Fibroblast of upper back skin (primary cell): ENCODE measurements at regions not wholly inside any gene's neighbourhood (a gene's known extent, or its start where the extent isn't known, plus 50 kb on each side); places are given as distances from the start of the nearest gene placed in this dataset.

Source experiments
- DNase-seq: peaks from one replicate; pipeline ENCODE4 v3.0.0-alpha.2; 2013

DNA sequence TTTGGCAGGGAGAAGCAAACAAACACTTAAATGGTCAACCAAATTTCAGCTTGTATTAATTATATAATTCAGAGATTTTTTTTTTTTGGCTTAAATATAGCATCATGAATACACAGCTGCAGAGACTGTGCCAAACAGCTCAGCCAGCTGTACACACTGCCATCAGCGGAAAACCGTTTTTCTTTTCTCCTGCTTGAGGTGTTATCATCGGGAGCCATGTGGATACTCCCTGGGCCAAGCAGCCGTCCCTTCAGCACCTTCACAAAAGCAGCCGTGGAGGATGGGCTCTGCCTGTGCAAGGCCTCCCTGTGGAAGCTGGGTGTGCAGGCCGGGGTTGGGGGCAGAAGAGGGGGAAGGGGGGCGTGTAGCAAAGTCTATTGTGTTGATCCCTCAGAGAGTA lies 85.0 kb downstream of the NUF2 start:
- DNase-seq: no peak

DNA sequence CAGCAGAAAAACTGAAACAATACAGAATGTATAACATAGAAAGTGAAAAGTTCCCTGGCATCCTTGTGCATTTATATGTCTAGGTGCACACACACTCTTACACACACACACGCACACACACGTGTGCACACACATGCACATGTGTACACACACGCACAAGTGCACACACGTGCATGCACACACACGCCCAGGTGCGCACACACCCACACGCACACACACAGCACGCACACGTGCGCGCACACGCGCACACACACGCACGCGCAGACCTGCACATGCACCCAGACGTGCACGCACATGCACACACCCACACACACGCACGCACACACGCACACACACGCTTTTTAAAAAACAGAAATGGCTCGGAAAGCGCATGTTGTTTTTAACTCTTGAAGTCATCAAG lies 86.5 kb downstream of the NUF2 start:
- DNase-seq: no peak

DNA sequence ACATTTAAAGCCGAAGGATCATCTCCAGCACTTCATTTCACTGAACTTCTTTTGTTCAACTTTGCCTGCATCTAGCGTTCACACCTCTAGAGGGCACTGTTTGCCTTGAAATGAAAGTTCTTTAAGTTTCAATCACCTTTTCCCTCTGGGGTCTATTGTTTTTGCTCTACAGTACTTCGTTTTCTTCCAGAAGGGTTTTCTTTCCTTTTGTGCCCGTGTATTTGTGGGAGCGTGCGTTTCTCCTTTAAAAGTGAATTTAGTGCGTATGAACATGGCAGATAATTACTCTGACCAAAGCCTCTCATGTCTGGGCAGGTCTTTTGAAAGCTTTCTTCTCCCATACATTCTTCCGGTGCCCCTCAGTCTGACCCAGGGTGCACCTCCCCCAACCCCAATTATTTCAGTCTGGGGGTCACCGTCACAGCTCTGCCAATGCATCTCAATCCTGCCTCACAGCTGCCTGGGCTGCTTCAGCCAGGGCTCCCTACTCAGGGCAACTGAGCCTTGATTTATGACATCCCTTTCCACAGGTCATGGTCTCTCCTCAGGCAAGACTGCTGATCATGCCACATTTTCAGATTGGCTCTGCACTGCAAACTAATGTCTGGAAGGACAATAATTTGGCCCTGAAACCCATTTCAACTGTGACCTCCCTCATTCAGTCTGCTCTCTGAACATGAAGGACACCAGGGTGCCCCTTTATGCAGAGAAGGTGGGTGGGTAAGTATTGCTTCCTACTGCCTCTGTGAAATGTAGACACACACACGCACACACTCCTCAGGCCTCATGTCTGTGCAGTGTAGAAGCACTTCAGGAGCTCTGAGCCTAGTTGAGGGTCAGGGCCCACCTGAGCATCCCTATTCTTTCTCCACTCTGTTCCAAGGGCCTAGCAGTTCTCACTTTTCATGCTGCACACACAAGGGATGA lies 88.6 kb downstream of the NUF2 start:
- peak; percentile 62 for DNase-seq

DNA sequence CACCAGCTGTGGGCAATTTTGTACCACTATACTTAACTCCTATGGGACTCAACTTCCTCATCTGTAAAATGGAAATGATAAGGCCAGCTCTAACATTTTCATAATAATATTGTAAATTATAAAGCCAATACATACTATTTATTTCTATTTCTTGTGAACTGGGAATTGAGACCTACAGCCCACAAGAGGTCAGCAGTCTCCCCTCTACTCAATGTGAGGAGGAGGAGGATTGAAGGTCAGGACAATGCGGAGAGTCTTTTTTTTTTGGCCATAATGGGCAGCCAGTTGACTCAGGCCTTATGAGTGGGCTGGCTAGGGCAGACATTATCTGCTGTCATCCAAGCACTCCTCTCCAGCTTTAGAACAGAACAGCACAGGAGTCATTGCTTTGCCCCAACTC lies 90.5 kb downstream of the NUF2 start:
- no peak for DNase-seq

DNA sequence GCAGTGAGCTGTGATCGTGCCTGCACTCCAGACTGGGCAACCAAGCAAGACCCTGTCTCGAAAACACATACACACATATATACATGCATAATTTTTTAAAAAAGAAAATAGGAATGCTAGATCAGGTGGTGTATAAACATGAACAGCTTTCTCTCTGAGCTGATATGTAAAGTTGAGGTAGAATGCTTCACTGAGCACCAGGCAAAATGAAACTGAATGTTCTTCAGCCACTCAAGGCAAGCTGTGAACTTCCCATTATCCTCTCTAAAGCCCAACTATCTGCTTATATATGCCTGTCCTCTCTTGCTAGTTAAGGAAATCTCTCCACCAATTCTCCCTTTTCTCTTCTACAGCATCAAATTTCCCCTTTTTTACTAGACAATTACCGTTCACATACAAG lies 93.0 kb downstream of the NUF2 start:
- no peak for DNase-seq

DNA sequence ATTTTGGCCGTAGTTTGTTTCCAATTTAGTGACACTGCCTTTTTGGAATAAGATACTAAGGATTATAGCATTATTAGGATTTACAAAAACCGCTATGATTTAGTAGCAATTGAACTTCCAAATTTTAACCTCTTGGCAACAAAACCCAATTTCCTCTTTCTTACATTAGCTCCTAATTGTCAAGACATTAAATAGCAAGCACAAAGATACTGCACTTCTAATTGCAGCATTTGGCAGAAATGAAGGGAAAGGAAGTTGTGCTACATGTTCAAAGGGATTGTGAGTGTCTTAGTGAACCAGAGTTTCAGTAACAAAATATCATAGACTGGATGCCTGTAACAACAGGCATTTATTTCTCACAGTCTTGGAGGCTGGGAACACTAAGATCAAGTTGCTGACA lies 99.9 kb downstream of the NUF2 start:
- no peak for DNase-seq

DNA sequence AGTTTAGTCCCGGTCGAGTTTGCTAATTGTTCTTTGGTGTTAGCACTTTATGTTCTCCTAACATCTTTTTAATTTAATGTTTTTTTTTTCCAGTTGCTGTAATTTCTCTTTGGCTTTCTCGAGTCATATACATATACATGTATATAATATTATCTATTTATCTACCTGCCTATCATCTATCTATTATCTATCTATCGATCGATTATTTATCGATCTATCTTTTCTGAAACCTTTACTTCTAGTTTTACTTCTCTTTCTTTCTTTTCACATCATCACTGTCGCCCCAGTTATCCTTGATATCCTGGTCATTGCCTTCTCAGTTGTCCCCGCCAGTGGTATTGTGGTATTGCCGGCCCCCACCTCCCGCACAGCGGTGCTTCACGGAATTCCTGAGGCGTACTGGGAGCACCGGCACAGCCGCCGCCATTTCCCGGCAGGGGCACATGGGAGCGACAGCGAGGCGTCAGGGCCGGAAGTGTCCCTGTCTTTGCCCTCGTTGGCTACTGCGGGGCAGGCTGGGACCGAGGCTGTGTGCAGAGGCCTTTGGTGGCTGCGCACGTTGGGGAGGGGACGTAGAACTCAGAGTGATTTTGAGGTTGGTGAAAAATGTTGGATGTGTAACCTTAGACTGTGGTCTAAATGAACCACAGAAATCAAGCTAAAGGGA lies 101.1 kb downstream of the NUF2 start:
- no peak for DNase-seq

DNA sequence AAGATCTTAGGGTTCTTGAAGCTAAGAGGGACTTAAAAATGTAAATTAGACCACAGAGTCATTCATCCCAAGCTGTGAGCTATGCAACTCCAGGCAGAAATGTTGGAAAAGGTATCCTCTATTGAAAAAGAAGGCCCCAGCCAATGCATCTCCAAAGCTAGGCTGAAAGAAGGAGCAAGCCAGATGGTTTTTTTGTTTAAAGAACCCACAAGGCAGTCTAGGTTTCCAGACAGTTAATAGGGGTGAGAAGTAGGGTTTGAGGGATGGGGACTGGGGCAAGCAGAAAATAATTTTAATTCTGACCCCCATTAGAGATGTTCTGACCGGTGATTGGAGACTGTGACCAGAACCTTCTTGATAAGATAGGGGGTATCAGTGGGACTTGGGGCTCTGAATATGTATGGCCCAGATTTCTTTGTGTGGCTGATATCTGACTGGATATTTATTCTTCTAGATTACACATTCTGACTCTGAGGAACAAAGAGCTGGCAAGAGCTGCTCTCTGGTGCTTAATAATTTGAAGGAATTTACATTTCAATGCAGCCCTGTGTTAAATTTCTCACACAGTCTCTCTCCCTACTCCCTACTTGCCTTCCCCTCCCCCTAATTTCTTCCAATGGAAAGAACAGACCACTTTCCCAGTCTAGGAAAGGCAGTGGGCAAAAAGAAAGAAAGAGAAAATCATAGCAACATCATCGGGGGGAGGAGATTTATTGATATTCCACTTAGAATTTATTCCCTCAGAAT lies 104.9 kb downstream of the NUF2 start:
- DNase-seq: no peak

DNA sequence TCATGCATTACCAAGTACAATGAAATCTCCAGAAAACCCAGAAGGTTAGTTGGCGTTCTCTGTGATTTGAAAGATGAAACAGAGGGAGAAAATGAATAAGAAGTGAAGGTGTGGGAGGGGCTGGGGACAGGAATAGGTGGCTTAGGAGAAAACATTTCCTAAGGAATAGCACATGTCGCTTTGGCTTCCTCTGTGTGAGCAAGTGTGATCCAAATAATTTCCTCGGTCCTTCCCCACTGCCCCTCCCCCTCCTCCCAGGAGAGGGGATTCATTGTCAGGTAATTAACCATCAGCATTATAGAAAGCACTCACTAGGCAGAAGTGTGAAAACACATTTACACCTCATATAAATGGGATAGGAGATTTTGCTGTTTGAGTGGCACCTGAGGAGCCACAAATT lies 105.5 kb downstream of the NUF2 start:
- DNase-seq: no peak

DNA sequence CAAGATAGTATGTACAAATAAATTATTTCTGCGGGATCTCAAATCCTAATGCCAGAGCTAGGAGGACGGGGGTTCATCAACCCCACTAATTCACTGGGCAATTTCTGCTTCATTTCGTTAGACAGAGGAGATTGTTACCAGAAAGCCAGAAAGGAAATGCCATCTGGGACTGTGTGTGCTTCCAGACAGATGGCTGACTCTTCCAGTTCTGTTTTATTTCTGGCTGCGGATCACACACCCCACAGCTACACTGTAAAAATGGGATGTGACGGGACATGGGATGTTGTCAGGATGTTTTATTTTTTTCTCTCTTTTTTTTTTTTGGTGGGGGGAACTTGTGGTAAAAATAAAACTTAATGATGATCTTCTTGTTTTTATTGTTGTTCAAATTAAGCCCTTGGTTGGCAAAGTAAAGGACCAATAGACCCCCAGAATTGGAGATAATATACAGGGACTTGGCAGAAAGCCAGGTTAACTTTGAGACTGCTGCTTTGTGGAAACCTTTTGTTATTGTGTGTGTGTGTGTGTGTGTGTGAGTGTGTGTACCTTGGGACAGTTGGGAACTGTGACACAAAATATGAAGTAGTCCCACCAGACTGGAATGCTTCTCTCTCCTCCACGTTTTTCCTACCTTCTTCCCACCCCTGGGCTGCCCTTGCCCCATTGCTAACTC lies 114.5 kb downstream of the NUF2 start:
- DNase-seq: no peak

DNA sequence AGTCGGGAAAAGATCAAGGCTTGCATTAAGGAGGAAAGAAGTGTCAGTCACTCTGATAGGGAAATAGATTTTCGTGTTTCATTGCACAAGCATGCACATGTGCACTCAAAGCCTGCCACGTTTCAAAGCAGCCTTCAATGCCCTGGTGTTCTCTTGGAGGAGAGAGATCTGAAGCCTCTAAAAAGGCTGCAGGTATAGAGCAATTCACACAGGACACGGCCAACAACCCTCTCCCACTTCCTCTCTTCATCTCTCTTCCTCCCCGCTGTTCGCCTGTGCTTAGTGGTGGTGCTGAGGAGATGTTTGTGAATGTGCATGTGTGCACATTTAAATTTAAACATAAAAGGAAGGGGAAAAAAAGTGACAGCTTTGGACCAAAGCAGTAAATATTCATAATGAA lies 117.7 kb downstream of the NUF2 start:
- DNase-seq: no peak

DNA sequence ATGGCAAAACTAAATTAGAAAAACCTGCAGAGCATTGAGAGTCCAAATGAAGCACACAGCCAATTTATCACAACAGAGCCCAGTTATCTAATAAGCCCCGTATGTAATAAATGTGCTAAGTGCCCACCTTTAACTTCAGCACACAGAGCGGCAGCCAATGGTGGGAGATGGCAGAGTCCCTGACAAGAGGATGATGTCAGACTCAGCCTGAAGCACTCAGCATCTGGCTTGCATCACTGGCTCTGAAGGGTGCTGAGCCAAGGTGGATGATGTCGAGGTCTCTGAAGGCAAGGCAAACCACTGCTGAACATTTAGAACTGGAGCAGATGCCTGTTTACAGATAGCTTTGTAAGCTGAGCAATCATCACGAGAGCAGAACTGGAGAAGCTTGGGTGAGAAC lies 118.3 kb downstream of the NUF2 start:
- DNase-seq: no peak

DNA sequence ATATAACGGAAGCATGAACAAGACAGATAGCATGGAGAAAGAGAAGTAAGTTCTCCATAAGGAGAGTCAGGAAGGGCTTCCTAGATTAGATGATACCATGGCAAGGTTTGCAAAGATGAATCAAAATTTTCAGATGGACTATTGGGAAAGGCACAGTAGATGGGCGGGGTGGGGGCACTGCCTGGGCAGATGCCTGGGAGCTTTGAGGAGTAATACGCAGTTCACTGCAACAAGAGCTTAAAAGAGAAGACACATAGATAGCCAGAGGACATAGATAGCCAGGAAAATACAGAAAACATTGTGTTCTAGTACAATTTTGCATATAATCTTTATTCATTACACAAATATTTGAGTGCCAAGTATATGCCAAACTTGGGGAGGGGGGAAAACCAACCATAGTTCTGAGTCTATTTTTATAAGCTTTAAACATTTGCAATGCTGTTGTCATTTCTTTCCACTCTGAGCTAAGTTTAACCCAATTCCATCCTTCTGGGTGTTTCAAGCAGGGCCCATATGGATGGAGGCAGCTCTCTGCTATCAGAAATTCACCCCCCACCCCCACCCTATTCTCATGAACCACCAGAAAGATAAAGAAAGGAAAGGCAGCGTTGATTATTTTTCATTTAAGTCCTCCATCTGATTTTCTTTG lies 120.6 kb downstream of the NUF2 start:
- DNase-seq: no peak

DNA sequence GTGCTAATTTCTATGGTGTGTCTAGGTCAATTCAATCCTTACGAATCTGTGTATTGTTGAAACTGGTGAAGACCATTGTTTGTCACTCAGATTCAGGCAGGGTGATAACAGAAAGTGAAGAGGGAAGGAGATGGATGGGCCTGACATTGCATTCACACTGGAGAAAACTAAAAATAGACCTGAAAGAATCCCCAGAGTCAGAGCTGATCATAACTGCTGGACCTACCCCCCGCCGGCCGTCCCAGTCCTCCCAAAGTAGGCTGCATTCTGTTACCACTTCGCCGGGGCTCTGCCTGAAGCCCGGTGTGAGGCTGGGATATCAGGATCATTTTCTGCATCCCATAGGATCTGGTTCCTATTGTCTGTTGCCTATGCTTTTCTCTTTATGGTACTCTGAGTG lies 121.1 kb downstream of the NUF2 start:
- DNase-seq: no peak

DNA sequence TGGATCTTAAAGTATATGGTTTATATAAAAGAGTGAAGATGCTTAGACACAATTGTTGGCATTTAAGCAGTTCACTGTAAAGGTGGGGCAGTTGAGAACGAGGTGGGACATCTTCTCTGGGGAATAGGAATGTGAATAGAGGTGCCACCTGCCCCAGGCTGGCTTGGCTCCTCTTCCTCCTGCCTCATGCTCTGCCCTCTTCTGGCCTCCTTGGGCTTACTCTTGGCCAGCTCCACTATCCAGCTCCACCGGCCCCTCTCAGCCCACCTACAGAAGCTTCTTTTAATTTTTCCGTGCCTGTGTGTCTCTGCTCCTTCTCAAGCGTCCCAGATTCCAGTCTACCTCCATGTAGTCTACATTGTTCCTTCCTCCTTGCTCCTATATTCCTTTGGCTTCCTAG lies 122.1 kb downstream of the NUF2 start:
- no peak for DNase-seq

DNA sequence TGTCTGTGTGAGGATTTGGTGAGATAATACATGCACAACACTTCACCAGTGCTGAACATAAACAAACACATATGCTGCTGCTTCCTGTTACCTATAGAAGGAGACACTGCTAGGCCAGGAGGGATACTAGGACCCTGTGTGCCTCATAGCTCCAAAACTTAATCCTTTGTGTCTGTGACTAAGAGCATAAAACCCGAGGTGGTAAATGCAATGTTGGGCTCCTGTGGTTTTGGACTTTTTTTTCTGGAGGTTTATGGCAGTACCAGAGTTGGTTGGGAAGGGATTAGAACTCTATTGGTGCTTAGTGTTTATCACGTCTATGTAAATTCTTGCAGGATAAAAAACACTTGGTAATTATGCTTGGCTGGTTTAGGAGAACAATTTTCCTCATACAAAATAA lies 122.9 kb downstream of the NUF2 start:
- no peak for DNase-seq

DNA sequence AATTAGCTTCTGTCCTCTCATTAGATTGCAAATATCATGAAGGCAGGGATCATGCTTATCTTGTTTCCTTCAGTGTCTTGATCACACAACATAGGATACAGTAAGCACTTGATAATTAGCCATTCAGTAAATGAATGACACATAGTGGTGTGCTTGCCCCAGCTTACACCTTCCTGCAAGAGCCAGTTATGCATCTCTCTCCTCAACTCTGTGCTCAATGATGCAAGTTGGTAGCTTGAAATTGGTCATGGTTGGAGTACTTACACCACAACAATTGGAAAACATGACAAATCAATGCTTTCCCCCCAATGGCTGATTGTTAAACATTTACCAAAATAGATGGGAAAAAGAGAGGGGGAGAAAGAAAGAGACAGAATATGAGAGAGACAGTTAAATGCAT lies 129.2 kb downstream of the NUF2 start:
- no peak for DNase-seq

DNA sequence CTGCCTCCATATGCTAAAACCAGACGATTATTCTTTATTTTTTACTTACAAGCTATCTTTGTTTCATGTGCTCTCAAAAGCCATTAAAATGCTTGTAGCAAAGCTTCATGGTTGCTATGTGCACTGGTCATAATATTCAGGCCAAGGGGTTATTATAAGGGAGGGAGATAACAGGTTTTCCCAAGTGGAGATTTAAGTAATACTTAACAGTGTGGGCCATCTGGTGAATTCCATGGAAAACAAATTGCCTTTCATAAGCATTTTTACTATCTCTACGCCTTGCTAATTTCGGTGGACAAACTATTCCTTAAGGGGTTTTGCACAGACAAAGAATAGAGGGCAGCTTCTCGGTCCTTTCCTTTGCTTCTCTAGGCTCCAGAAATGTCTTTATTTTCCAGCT lies 137.8 kb downstream of the NUF2 start:
- DNase-seq: no peak

DNA sequence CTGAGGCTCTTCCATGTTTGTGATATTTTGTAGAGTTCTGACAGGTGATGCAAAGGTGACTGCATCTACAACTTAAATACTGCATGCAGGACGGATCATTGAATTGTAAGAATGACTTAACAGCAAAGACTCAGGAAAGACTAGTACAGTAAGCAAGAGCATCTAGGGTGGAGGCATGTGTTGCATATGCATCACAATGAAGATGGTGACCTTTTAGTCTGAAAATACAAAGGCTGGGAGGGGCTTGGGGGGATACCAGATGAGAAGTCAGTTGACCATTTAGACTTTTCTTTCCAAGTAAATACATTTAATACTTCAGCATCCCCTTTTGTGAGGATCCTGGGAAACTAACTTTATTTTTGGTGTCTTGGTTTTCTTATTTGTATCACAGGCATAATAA lies 145.5 kb downstream of the NUF2 start:
- no peak for DNase-seq

DNA sequence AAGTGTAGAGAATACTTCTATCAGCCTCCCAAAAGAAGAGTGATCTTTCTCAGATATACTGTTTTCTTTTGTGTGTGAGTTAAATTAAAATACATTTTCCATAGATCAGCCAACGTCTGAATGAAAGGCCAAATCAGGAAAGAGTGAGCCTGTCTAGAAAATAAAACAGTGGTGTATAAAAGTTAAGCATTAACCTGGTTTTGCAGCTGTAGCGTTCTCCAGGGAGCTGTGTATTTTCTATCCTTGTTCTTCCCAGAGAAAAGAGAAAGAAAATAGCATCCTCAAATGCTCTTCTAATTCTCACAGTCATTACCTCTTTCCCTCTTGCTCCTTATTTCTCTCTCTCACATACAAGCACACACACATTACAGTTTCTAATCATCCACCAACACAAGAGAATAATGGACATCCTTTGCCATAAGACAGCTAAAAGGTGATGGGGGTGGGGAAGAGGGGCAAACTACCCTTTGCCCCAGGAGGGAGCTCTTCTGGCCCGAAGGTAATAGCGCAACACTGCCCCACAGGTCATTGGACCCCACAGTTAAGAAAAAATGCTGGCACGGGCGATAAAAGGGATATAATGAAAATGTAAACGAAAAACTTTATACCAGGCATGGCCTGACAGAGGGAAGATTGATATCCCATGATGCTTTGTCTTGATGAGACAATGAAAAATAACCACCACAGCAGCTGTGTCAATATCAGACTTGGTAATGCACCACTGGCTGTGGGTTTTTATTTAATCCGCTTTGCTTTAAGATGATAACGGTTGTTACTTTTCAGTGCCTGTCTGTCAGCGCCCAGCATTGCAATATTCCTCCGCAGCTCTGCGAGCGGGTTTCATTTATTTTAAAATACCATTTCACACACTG lies 150.3 kb downstream of the NUF2 start:
- no peak for DNase-seq

DNA sequence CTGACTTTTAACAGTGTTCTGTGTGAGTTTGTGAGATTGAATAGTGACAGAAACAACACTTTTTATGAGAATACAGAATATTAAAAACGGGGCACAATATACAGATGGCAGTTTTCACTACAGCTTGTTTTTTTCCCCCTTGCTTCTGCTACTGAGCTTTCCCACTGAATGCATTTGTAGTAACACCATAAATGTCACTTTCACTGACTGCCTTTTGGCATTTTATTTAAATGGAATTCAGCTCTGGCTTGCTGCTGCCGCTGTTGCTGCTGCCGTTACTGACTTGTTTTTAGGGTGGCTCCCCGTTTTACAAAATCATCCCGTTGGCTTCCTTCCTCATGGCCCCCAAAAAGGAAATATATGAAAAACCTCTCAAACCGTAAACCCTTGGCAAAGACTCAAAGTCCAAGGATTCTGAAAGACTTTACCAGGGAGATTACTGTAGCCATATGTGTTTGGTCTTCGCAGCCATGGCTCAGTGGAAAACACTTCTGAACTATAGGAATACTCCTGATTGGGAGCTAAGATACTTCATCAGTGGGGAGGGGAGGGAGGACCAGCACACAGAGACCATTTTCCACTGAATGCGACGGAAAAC lies 151.0 kb downstream of the NUF2 start:
- DNase-seq: no peak
